T47D (cell line): ENCODE measurements at regions not wholly inside any gene's neighbourhood (a gene's known extent, or its start where the extent isn't known, plus 50 kb on each side); places are given as distances from the start of the nearest gene placed in this dataset.
A peak's percentile ranks its signal among the peaks of the same experiment; 100 is the strongest.
"Not testable (repeated sequence)": the region's sequence is repeated elsewhere in the genome, so short reads cannot be mapped to it uniquely, and the experiment has no call there.

ENCODE experiments used
- DNase-seq, 2 experiments: peaks; one replicate each; pipeline versions ENCODE4 v3.0.0 to v3.0.0-alpha.2; 2011 to 2012; ENCODE audit warnings: low read depth in 1 of 2, low spot score in 1 of 2
- JUND ChIP-seq: IDR thresholded peaks from 2 replicates; pipeline ENCODE4 v1.6.1; 2012; ENCODE audit warnings: low read depth
- in situ Hi-C: cut with HindIII; loops from 2 replicates; pipeline ENCODE4 v1.10.0; 2016; ENCODE audit warnings: low sequenced_read_pairs, low pct_unique_long_range_greater_than_20kb

GRCh38 chr4:175071123-175071522 is 153.0 kb downstream of the ADAM29 start:
- DNase-seq = no peak
- no peak for TF ChIP-seq JUND
- in situ Hi-C loops = no loop called here

DNA sequence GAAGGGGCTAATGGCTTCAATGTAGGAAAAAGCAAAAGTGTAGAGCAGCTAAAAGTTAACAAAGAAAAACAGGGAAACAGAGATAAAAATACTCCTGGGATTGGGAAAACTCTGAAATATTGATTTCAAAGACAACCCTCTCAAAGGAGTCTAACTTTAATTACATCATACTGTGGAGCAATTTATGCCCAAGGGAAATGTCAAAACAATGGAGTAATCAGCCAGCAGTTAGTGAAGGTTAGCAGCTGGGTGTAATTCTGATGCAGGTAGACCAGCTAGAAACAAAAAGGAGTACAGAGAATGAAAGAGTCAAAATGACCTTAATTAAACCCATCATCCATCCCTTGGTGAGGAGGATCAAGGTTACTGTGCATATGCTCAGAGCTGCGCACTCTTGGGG is 169.0 kb downstream of the ADAM29 start:
- no peak for DNase-seq
- in situ Hi-C loops = no loop called here
- no peak for TF ChIP-seq JUND

DNA sequence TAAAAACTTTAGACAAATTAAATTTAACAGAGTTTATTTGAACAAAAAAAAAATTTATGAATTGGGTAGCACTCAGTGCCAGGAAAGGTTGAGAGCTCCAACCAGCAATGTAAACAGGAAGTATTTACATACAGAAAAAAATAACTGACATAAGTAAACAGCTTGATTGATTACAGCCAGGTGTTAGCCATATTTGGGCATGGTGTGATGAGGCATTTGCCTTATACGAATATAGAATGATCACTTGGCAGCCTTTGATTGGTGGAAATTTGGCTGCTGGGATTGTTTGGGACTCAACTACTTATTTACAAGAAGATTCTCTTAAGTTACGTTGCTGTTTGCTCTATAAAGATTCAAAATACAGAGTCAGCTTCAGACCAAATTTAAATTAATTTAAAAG is 172.0 kb downstream of the ADAM29 start:
- in situ Hi-C loops = no loop called here
- no peak for TF ChIP-seq JUND
- DNase-seq = peak in 1 of 2 experiments; percentile 67

- no peak for DNase-seq
- in situ Hi-C loops = no loop called here
- TF ChIP-seq JUND = no peak
Measured at GRCh38 chr4:175091649-175092048, 173.5 kb downstream of the ADAM29 start.

GRCh38 chr4:175092114-175092513 is 174.0 kb downstream of the ADAM29 start:
- in situ Hi-C loops = no loop called here
- no peak for TF ChIP-seq JUND
- no peak for DNase-seq

- DNase-seq, in situ Hi-C loops: not testable (repeated sequence)
Measured at GRCh38 chr4:175093055-175093454, 174.9 kb downstream of the ADAM29 start.

DNA sequence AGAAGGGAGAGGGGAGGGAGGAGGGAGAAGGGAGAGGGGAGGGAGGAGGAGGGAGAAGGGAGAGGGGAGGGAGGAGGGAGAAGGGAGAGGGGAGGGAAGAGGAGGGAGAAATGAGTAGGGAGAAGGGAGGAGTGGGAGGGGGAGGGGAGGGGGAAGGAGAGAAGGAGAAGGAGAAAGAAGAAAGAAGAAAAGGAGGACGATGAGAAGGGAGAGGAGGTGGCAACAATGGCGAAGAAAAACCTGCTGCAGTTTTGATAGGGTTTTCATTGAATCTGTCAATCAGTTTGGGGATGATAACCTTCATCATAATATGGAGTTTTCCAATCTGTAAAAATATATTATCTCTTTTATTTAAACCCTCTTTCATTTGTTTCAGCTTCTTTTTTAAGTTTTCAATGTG is 185.2 kb downstream of the ADAM29 start:
- in situ Hi-C loops = no loop called here
- TF ChIP-seq JUND = no peak
- DNase-seq = no peak

GRCh38 chr4:175106301-175106700 is 188.1 kb downstream of the ADAM29 start:
- no peak for TF ChIP-seq JUND
- in situ Hi-C loops = no loop called here
- no peak for DNase-seq

DNA sequence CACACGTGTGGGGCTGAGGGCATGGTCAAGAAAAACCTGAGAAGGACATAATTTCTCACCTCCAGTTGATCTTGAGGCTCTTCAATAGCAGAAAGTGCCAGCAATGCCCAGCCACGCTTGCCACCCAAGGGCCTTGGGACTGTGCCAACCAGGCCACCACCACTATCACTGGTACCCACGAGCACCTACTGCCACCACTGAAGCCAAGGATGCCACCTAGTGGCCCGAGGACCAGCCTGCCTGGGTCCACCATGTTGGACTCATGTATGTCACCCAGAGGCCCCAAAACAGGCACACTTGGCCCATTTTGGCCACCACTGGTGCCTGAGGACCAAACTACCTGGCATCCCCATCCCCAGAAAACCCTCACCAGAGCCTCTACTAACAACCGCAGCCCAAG is 191.8 kb downstream of the ADAM29 start:
- in situ Hi-C loops = no loop called here
- DNase-seq = no peak
- TF ChIP-seq JUND = no peak

GRCh38 chr4:175125410-175126068 is 207.4 kb downstream of the ADAM29 start:
- TF ChIP-seq JUND = no peak
- in situ Hi-C loops = no loop called here
- no peak for DNase-seq

- TF ChIP-seq JUND = no peak
- in situ Hi-C loops = no loop called here
- no peak for DNase-seq
Measured at GRCh38 chr4:175127314-175127713, 209.2 kb downstream of the ADAM29 start.

DNA sequence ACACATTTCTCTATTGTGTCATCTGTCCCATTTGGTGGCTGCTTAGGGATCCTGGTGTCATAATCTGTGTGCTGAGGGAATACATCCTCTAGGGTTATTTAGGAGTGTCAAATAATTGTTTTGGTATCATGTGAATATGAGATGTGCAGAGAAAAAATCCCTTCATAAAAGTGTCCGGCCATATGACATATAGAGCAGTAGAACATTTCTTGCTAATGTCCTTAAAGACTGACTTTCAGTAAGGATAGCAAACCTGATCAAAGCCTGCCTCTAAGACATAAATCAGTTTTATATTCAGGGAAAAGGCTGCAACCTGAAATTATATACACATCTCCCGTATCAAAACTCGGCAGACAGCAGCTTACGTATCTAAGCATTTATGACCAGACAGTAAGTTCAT is 211.6 kb downstream of the ADAM29 start:
- in situ Hi-C loops = no loop called here
- DNase-seq = no peak
- TF ChIP-seq JUND = no peak

DNA sequence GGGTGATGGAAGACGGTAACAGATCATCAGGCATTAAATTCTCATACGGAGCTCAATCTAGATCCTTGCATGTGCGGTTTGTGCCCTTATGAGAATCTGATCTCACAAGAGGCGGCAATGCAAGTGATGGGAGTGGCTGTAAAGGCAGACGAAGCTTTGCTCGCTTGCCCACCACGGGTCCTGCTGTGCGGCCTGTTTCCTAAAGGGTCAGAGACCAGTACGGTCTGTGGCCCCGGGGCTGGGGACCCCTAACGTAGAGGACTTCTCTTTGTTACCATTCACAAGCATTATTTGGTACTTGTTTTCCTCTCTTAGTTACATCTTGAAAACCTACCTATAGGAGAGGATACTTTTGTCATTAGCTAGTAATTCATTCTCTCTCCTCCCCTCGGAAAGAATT is 221.0 kb downstream of the ADAM29 start:
- no peak for TF ChIP-seq JUND
- DNase-seq = no peak
- in situ Hi-C loops = no loop called here

DNA sequence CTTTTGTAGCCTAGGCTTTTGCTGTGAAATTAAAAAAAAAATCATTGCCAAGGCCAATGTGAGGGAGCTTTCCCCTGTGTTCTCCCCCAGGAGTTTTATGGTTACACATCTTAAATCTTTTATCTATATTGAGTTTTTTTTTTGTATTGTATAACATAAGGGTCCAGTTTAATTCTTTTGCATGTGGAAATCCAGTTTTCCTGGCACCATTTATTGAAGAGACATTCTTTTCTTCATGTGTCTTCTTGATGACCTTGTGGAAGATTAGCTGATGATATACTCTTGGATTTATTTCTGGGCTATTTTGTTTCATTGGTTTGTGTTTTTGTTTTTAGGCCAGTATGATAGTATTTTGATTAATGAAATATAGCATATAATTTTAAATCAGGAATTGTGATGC is 225.0 kb downstream of the ADAM29 start:
- DNase-seq = no peak
- no peak for TF ChIP-seq JUND
- in situ Hi-C loops = no loop called here
